ENCODE measurements at regions not wholly inside any gene's neighbourhood (a gene's known extent, or its start where the extent isn't known, plus 50 kb on each side); places are given as distances from the start of the nearest gene placed in this dataset.
"Not testable (repeated sequence)": the region's sequence is repeated elsewhere in the genome, so short reads cannot be mapped to it uniquely, and the experiment has no call there.

DNA sequence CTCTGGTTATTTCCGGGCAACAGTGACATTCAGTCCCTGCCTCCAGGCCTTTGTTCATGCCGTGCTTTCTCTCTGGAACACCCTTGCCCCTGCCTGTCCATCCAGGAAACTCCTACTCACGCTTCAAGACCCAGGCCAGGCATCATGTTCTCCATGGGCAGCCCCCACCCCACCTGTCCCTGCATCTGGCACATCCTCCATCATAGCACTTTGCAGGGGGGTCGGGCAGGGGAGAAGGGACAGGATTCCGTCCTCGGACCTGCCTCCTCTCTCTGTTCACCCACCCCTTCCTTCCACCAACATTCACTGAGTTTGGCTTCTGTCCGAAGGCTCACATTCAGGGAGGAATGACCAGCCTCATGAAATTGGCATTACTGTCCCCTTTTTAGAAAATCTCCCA, 206.1 kb downstream of the MATN1 start:
- not testable (repeated sequence) for DNase-seq (ENCODE audit: extremely low read depth in 1 of 2, low read depth in 1 of 2)

DNA sequence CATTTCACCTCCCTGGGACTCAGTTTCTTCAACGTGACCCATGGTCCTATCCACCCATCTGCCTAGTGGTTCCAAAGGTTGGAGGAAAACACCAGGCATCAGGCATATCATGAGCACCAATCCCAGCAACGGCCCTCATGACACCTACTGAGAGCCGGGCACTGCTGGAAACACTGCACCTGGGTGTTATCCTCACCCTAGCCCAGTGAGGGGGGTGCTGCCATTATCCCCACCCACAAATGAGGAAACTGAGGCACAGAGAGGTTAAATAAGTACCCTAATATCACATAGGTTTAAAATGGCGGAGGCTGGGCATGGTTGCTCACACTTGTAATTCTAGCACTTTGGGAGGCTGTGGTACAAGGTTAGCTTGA, 206.9 kb downstream of the MATN1 start:
- no peak for DNase-seq (ENCODE audit: extremely low read depth in 1 of 2, low read depth in 1 of 2)

DNA sequence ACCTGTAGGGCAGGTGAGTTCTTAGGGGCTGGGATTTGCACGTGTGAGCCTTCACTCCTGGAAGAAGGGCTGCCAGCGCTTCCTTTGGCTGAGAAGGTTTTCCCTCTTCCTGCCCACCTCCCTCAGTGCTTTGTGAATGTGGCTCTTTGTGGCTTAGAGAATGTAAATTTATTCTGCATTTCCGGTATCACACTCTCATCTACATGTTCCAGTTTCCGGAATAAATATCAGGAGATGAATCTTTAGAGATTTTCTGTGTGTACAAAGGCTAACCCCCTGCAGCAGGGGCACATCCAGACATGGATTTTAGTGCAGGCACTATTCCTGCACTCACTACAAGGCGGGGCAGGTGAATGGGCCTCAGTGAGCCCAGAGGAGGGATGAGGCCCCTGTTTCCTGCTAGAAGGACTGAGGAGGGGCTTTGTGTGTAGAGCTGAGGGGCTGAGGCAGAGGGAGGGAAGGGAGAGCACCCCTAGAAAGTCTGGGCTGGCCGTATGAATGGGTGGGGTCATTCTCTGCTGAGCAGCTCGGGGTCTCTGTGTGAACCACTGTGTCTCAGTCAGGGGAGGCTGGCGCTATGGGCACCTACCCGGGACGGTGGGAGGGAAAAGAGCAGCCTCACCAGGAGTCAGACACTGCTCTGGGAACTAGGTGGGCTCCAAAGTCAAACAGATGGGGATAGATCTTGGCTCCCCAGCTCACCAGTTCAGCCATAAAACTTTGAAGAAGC, 207.5 kb downstream of the MATN1 start:
- DNase-seq (ENCODE audit: extremely low read depth in 1 of 2, low read depth in 1 of 2), result no peak

DNA sequence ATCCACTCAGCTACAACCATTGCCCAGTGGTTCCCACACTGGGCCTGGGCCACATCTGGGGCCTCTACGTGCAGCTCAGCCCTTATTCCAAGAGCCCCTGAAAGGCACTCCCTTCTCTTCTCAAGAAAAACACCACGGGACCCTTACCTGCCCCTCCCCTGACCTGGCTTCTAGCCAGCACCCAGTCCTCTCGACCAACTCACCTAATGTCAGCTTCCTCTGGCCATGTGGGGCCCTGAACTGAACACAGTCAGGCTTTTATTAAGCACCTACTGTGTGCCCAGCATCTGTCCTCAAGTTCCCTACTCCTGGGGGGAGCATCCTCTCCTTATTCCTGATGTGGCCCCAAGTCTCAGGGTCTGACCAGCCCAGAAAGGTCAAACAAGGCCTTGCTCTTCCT, 208.4 kb downstream of the MATN1 start:
- DNase-seq (ENCODE audit: extremely low read depth in 1 of 2, low read depth in 1 of 2), result no peak

DNA sequence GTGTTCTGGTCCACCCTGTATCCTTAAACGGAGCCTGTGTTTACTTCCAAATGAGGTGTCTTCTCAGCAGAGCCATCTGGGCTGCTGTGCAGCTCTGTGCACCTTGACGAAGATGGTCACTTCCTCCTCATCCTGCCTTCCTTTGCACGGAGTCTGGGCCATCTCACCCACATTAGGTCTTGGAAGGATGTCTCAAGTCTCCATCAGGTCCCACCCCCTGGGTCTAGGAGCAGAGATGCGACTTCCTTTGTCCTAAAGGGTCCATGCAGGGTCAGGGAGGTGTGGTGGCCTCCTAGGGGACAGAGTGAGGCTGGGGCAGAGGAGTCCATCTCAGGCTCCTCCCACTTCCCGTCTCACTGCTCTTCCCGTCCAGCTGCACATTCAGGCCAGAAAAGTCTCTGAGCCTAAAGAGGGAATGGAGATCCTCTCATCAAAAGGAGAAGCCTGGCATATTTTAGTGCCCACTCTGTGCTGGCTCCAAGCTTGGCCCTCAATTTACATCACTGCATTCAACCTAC, 209.2 kb downstream of the MATN1 start:
- DNase-seq (ENCODE audit: extremely low read depth in 1 of 2, low read depth in 1 of 2), result no peak

DNA sequence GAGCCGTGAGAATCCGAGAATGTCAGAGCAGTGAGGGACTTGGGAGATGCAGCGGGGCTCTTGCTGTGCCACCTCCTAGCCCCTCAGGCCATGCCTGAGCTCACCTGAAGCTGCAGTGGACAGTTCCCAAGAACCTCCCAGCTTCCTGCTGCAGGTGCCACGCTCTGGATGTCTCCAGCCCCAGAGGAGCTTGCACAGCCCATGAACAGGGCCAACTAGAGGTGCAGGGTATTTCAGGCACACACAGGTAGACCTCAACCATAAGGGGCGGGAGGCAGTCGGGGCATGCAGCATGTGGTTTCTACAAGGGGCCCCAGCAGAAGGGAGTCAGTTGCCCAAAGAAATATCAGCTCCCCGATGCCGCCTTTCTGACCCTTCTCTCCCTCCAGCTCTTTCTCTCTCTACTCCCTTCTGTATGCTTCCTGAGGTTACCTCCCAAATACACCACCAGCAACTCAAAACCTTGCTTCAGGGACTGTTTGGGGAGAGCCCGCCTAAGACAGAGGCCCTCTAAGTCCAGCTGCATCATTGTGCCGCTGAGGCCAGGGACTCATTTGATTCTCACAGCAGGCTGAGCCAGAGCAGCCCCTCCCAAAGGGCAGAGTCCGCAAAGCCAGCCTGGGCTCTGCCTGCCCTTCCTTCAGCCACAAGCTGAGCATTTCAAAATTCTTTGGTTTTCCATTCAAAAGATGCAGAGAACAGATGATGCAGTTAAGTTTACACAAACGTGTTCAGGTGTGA, 209.8 kb downstream of the MATN1 start:
- no peak for DNase-seq (ENCODE audit: extremely low read depth in 1 of 2, low read depth in 1 of 2)

DNA sequence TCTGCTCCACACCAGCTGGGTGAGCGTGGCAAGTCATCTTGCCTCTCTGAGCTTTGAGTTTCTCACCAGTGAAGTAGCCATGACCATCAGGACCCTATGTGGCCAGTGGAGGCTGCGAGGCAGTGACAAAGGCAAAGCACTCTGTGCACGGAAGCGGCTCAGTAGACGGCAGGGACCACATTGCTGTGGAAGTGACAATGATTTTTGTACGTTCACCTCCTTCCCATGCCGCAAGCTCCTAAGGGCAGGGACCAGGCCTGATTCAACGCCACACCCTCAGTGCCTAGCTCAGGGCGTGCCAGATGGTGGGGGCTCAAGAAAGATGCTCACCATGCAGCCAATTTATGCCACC, 210.5 kb downstream of the MATN1 start:
- DNase-seq (ENCODE audit: extremely low read depth in 1 of 2, low read depth in 1 of 2), result no peak

DNA sequence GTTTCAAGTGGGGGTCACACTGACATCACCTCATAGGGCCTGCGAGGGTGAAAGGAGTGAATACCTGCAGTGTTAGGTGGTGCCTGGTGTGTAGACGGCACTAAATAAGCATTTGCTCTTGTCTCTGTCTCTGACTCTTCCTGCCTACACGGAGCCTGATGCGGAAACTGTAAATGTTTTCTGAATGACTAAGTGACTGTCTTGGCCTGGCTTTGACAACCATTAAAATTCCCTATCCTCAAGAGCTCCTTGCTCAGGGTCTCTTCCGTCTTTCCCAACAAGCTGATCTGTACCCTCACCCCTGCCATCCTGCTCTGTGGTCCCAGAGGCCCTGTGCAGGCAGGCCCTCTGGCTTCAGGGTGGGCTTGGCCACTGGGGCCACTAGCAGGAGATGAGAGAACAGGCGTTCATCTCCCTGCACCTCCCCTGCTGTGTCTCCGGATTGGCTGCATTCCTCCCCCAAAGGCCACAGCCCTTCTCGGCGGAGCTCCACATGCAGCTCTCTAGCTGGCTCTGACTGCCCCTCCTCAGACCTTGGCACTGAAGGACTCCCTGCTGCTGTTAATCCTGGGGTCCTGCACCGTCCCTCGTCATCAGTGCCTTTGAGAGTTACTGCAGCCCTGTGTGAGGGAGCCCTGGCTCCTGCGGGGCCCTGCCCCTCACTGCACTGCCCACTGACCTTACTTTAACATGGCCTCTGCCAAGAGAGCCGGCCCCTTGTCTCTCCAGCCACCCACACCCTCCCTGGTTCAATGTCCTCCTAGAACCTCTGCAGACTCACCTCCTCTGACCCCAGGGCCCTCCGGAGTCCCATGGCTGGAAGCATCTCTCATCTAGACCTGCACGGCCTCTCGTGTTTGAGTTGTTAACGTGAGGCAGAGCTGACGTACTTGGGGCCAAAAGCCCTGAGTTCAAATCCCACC, 211.1 kb downstream of the MATN1 start:
- no peak for DNase-seq (ENCODE audit: extremely low read depth in 1 of 2, low read depth in 1 of 2)

DNA sequence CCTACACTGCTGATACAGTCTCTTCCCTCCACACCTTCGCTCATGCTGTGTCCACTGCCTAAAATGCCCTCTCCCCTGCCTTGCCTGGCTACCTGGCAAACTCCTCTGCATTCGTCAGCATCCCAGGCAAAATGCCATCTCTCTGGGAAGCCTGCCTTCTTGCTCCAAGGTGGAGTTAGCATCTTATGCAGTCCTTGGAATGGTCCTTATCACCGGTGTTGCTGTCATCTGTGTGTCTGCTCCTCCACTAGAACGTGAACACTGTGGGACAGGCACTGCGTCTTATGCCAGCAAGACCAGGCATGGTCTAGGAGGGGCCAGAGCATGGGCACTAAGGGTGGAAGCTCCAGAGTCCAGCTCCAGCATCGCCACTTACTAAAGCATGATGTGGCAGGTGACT, 211.8 kb downstream of the MATN1 start:
- no peak for DNase-seq (ENCODE audit: extremely low read depth in 1 of 2, low read depth in 1 of 2)

DNA sequence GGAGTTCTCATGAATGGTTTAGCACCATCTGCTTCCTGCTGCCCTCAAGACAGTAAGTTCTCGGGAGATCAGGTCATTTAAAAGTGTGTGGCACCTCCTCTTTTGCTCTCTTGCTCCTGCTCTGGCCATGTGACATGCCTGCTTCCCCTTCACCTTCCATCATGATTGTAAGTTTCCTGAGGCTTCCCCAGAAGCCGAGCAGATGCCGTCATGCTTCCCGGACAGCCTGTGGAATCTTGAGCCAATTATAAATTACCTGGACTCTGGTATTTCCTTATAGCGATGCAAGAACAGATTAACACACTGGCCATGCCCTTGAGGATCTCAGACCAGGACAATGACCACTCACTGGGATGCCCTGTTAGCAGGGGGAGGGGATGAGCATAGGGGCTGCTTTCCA, 212.3 kb downstream of the MATN1 start:
- DNase-seq (ENCODE audit: extremely low read depth in 1 of 2, low read depth in 1 of 2), result no peak

DNA sequence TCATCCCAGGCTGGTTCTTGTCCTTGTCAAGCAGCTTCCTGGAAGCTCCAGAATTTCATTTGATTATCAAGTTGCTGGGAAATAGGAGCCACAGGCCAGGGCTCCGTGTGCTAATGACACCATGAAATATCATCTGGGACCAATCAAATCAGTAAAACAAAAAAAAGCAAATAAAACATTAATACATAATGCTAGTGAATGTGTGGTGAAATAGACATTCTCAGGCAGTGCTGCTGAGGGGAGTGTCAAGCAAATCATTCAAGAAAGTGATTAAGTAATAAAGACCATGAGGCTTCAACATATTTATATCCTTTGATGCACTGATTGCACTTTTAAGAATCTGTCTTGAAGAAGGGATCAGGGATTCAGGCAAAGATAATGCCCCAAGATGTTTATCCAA, 213.7 kb downstream of the MATN1 start:
- no peak for DNase-seq (ENCODE audit: extremely low read depth in 1 of 2, low read depth in 1 of 2)

DNA sequence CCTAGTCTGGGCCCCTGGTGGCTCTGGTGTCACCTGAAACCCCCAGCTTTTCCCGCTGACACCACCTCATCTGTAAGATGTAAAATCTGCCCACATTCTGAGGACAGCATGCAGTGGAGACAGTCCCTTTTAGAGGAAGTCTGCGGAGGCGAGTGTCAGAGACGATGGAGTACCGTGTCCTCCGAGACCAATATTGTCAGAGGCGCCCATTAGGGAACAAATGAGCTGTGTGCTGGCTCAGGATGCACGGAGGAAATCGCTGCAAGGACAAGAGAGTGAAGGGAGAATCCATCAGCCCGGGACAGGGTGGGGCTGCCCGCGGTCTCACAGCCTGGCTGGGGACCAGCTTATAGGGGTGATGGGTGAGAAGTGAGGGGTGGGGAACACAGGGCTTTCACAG, 214.8 kb downstream of the MATN1 start:
- DNase-seq (ENCODE audit: extremely low read depth in 1 of 2, low read depth in 1 of 2), result no peak

DNA sequence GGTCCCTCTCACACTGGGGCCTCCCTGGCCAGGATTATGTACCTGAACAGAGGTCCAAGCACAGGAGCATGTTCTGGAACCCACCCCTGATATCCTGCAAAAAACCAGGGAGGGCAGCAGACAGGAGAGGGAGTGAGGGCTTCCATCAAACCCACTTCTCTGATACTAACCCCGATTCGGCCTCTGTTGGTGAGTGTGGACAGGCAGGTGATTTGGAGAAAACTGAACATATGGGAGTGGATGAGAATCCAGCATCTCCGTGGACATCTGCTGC, 215.3 kb downstream of the MATN1 start:
- no peak for DNase-seq (ENCODE audit: extremely low read depth in 1 of 2, low read depth in 1 of 2)

DNA sequence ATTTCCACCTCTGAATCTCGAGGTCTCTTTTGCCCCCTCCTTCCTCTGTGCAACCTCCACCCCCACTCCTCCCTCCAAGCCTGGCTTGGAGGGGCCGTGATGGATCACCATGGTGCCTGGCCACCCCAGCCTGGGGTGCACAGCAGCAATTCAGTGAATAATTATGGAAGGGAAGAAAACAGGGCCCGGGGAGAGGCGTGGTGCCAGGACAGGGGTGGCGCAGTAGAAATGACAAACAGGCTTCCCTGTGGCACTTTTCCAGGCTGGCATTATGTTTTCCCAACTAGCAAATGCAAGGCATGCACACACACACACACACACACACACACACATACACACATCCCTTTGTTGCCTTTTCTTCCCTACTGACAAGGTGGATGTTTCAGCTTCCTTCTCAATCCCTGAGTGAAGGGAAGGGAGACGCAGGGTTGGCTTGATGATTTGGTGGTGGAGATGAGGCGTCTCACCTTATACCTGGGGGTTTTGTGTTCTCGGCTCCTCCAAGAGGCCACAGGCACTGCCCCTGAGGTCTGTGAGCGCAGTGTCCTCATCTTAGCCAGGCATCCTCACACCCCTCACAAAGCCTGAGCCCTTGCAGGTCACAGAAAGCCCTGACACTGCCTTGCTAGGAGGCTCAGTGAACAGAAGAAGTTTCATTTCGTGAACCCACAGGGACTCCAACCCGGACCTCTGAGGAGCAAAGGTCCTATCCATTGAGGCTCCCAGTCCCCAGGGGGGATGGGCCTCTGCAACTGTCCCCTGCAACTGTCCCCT, 215.8 kb downstream of the MATN1 start:
- no peak for DNase-seq (ENCODE audit: extremely low read depth in 1 of 2, low read depth in 1 of 2)

DNA sequence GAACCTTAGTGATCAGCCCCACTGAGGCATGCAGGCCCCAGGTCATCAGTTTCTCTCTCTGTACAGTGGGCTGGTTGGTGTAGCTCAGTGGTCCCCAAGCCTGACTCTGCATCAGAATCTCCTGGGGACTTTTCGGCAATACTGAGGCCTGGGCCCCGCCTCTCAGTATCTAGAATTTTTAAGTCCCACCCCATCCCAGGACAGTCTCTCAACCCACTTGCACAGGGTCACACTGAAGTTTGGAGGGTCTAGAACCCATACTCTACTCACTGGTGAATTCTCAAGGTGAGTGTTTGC, 216.4 kb downstream of the MATN1 start:
- no peak for DNase-seq (ENCODE audit: extremely low read depth in 1 of 2, low read depth in 1 of 2)

DNA sequence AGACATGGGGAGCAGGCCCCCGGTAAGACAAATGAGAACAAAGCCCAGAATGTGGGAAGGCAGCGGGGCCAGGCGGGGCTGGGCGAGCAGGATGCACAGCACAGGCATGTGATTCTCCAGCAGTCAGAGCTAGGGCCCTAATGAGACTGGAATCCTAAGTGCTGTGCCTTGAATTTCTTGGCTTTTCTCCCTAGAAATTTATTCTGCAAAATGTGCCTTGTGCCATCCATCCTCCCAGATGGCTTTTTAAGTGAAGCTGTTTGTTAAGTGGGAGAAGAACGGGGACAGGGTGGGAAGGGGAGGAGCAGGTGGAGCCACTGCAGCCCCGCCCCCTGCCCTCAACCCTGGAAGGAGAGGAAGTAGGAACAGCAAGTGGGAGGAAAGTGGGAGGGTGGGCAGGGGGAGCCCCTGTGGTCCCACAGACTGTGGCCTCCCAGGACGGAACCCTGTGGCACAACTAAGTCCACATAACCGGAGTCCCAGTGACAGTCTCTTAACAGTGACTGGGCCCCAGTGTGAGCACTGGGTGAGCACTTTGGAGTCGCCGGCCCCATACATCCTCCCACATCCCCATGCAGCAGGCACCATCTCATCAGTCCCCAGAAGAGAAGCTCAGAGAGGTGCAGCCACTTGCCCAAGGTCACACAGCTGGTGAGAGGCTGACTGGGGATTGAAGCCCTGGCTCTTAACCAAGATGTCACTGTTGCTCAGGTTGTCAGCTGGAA, 216.9 kb downstream of the MATN1 start:
- no peak for DNase-seq (ENCODE audit: extremely low read depth in 1 of 2, low read depth in 1 of 2)

DNA sequence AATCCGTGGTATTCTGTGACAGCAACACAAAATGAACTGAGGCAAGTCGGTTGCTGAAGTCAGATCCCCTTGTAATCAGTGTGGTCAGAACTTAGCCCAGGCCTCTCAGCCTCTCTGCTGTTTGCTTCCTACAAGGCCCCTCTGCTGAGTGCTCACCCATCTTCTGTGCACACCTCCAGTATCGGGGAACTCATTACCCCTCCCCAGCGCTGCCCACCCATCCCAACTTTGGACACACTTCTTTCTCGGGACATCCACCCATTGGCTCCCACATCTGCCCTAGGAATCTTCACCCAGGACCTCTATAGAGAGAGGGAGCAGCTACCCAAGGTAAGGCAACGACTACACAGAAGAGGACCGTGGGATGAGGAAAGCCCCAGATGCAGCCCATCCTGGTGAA, 217.5 kb downstream of the MATN1 start:
- DNase-seq (ENCODE audit: extremely low read depth in 1 of 2, low read depth in 1 of 2), result no peak

DNA sequence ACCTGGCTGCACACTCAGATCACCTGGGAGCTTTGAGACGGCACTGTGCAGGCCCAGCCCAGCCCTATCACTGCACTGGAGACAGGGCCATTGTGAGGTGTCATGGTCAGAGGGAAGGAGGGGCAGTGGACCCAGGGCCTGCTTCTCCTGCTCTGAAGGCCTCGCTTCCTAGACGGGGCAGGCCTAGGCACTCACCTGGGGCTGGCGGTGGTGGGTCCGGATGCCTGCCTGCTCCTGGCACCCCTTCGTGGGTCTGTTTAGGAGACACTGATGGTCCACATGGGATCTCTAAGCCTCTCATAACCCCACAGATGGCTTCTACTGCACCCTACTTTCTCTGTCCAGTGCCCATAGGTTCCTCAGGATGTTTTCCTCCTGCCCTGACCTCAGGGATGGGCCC, 230.9 kb downstream of the MATN1 start:
- DNase-seq (ENCODE audit: extremely low read depth in 1 of 2, low read depth in 1 of 2), result no peak

DNA sequence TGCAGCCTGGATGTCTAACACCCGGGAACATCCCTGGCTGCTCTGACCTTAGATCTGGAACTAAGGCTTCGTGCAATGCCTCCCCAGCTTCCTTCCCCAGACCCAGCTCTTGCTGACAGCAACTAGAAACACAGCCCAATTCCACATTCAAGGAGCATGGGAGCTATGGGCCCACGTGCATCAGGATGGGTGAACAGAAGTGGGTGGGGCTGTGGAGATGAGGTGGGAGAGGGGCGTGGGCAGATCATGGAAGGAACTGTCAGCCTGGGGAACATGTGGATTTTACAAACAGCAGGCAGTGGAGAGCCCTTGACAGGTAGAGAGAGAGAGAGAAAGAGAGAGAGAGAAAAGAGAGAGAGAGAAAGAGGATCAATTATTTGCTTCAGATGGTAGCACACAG, 231.6 kb downstream of the MATN1 start:
- DNase-seq (ENCODE audit: extremely low read depth in 1 of 2, low read depth in 1 of 2), result no peak

DNA sequence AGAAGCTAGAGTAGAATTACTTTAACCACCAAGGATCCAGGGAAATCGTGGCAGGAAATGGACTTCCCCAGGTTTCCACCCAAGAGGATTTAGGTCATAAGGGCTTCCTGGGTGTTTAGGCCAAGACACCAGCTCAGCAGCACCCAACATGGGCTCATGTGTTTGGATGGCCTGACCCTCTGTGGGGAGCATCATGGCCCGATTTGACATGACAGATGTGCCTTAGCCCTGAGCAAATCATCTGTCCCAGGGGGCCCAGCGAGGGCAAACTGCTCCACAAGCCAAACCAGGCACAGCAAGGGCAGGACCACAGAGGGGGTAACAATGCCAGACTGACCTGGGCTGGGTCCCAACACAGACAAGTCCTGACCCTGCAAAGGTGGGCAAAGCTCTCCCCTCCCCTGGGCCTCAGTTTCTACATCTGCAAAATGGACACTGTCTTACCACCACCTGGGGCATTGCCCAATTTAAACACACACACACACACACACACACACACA, 232.8 kb downstream of the MATN1 start:
- DNase-seq (ENCODE audit: extremely low read depth in 1 of 2, low read depth in 1 of 2), result no peak

All from activated CD8-positive, alpha-beta memory T cell treated with anti-CD3 and anti-CD28 coated beads for 1 hour (primary cell).